B cell (primary cell): ENCODE measurements at regions not wholly inside any gene's neighbourhood (a gene's known extent, or its start where the extent isn't known, plus 50 kb on each side); places are given as distances from the start of the nearest gene placed in this dataset.

Source experiments
- ATAC-seq: fragments of 200-7000 bp; cut with Tn5 transposase; one replicate; pipeline ENCODE4 v1.10.0; 2021; ENCODE audit warnings: low read depth, mild to moderate bottlenecking, moderate number of reproducible peaks, moderate library complexity
- CTCF ChIA-PET: fragments of 350-600 bp; sonication (Branson Sonifier 250); formaldehyde crosslinking; loops from one replicate; lab custom pipeline; 2021; ENCODE audit warnings: antibody characterized with exemption, inconsistent platforms; lab: Charles Lee
- POLR2A ChIA-PET: fragments of 350-600 bp; sonication (Branson Sonifier 250); formaldehyde crosslinking; loops from one replicate; lab custom pipeline; 2021; ENCODE audit warnings: antibody characterized with exemption; lab: Charles Lee
- DNase-seq: peaks from one replicate; pipeline ENCODE4 v3.0.0; 2013
- H2AFZ ChIP-seq: 2 replicates; pipeline ENCODE4 v1.6.1; 2012; ENCODE audit warnings: mild to moderate bottlenecking, low read depth, low read length; ENCODE audit not compliant: insufficient read depth, poor library complexity, severe bottlenecking
- H3K27ac ChIP-seq, 2 donors: 1 replicate in 1 of 2; 2 replicates in 1 of 2; pipeline ENCODE4 v1.5.1; 2012 to 2013; ENCODE audit warnings: low read length in 2 of 2, mild to moderate bottlenecking in 2 of 2, moderate library complexity in 1 of 2
- H3K27me3 ChIP-seq, 4 experiments: fragments of 200-600 bp in 1 of 4; sonication (generic) in 1 of 4; replicated peaks in 1 of 4; 1 replicate in 2 of 4; 2 replicates in 2 of 4; pipeline versions ENCODE4 v1.6.1 to v1.7.0; 2013 to 2016; ENCODE audit warnings: low read length in 3 of 4, mild to moderate bottlenecking in 2 of 4, mixed read lengths in 1 of 4, moderate library complexity in 1 of 4; ENCODE audit not compliant: insufficient read depth in 4 of 4, control insufficient read depth in 3 of 4; ENCODE audit errors: control extremely low read depth in 1 of 4
- H3K36me3 ChIP-seq, 2 experiments: replicated peaks in 1 of 2; 1 replicate in 1 of 2; 2 replicates in 1 of 2; pipeline versions ENCODE4 v1.6.1 to v1.7.1; 2013; ENCODE audit warnings: low read length in 1 of 2; ENCODE audit not compliant: insufficient read depth in 2 of 2, control insufficient read depth in 1 of 2; ENCODE audit errors: control extremely low read depth in 1 of 2, extremely low read depth in 1 of 2
- H3K4me1 ChIP-seq, 2 donors: fragments of 200-600 bp in 1 of 2; sonication (generic) in 1 of 2; 1 replicate in 1 of 2; 2 replicates in 1 of 2; pipeline versions ENCODE4 v1.5.1 to v1.6.1; 2013 to 2017; ENCODE audit warnings: low read length in 2 of 2; ENCODE audit not compliant: control insufficient read depth in 2 of 2, insufficient read depth in 2 of 2
- H3K4me2 ChIP-seq: replicated peaks from 2 replicates; pipeline ENCODE3; 2012; ENCODE audit warnings: mild to moderate bottlenecking, low read depth, low read length; ENCODE audit not compliant: poor library complexity, severe bottlenecking
- H3K4me3 ChIP-seq, 5 experiments: fragments of 200-600 bp in 1 of 5; sonication (generic) in 1 of 5; 1 replicate in 3 of 5; 2 replicates in 2 of 5; pipeline versions ENCODE4 v1.5.1 to v1.7.0; 2011 to 2016; ENCODE audit warnings: low read length in 4 of 5, mild to moderate bottlenecking in 4 of 5, low read depth in 2 of 5, control low read depth in 1 of 5, moderate library complexity in 1 of 5; ENCODE audit not compliant: insufficient read depth in 1 of 5; ENCODE audit errors: control extremely low read depth in 1 of 5, extremely low read depth in 1 of 5
- H3K79me2 ChIP-seq: fragments of 200-600 bp; sonication (generic); one replicate; pipeline ENCODE4 v1.6.0; 2016; ENCODE audit warnings: low read length; ENCODE audit not compliant: control insufficient read depth, insufficient read depth
- H3K9ac ChIP-seq: fragments of 200-600 bp; sonication (generic); 2 replicates; pipeline ENCODE4 v1.6.1; 2017; ENCODE audit warnings: mild to moderate bottlenecking, low read length, moderate library complexity
- H3K9me3 ChIP-seq, 3 donors: one replicate each; pipeline versions ENCODE4 v1.6.1 to v1.7.1; 2013; ENCODE audit warnings: low read length in 2 of 3; ENCODE audit not compliant: control insufficient read depth in 2 of 3, insufficient read depth in 1 of 3; ENCODE audit errors: control extremely low read depth in 1 of 3
- H4K20me1 ChIP-seq: 2 replicates; pipeline ENCODE4 v1.6.0; 2012; ENCODE audit warnings: mild to moderate bottlenecking, low read length; ENCODE audit not compliant: insufficient read depth, control insufficient read depth, poor library complexity, severe bottlenecking
- H3K27ac Mint-ChIP-seq: one replicate; pipeline ENCODE4 v1.8.0; 2021; ENCODE audit warnings: mixed read lengths
- H3K27me3 Mint-ChIP-seq: one replicate; pipeline ENCODE4 v1.8.0; 2021; ENCODE audit warnings: mixed read lengths
- H3K4me1 Mint-ChIP-seq: one replicate; pipeline ENCODE4 v1.8.0; 2021; ENCODE audit warnings: mixed read lengths
- H3K4me3 Mint-ChIP-seq: one replicate; pipeline ENCODE4 v1.8.0; 2021; ENCODE audit warnings: mixed read lengths
- H3K9me3 Mint-ChIP-seq: one replicate; pipeline ENCODE4 v1.8.0; 2022; ENCODE audit warnings: mixed read lengths; ENCODE audit not compliant: insufficient read depth
- EZH2 ChIP-seq: IDR thresholded peaks from 2 replicates; pipeline ENCODE4 v1.6.1; 2012; ENCODE audit warnings: borderline replicate concordance, low read depth, mild to moderate bottlenecking, moderate library complexity, low read length; ENCODE audit not compliant: insufficient read depth, poor library complexity, severe bottlenecking
- WGBS: methylation state at CpG from one replicate; pipeline ENCODE4 v1.1.5; 2013; ENCODE audit warnings: missing lambda C conversion rate; ENCODE audit not compliant: insufficient coverage; 5-methylcytosine and 5-hydroxymethylcytosine counted together
- intact Hi-C: fragments of 100-400 bp; cut with micrococcal nuclease; formaldehyde crosslinking; loops from one replicate; pipeline ENCODE4 v1.10.0; 2022
- TF ChIP-seq, protein P1 (sequence below): fragments of 200-600 bp; IDR thresholded peaks from one replicate; pipeline ENCODE4 v1.8.0; 2022; ENCODE audit warnings: antibody characterized with exemption, mild to moderate bottlenecking

- ATAC-seq (no peak), DNase-seq (no peak)
- H3K79me2 ChIP-seq = no peaks in the 10 kb centered on the region
- H3K27ac ChIP-seq = no peak overlapping the region
- no peaks in the 10 kb centered on the region for H3K4me1 Mint-ChIP-seq
- intact Hi-C loops = no loop called here
- no peak for TF ChIP-seq EZH2
- TF ChIP-seq, protein P1, sequence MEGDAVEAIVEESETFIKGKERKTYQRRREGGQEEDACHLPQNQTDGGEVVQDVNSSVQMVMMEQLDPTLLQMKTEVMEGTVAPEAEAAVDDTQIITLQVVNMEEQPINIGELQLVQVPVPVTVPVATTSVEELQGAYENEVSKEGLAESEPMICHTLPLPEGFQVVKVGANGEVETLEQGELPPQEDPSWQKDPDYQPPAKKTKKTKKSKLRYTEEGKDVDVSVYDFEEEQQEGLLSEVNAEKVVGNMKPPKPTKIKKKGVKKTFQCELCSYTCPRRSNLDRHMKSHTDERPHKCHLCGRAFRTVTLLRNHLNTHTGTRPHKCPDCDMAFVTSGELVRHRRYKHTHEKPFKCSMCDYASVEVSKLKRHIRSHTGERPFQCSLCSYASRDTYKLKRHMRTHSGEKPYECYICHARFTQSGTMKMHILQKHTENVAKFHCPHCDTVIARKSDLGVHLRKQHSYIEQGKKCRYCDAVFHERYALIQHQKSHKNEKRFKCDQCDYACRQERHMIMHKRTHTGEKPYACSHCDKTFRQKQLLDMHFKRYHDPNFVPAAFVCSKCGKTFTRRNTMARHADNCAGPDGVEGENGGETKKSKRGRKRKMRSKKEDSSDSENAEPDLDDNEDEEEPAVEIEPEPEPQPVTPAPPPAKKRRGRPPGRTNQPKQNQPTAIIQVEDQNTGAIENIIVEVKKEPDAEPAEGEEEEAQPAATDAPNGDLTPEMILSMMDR = no peak
- H3K4me3 ChIP-seq = no peak overlapping the region
- H3K36me3 ChIP-seq = no peaks in the 10 kb centered on the region
- ChIA-PET CTCF (no interaction called here), POLR2A (no interaction called here)
- no peaks in the 10 kb centered on the region for H3K9me3 ChIP-seq
- no peaks in the 10 kb centered on the region for H3K27me3 ChIP-seq
- no peak overlapping the region for H3K4me2 ChIP-seq
- H3K9me3 Mint-ChIP-seq = no peaks in the 10 kb centered on the region
- no peak overlapping the region for H3K9ac ChIP-seq
- H4K20me1 ChIP-seq = no peaks in the 10 kb centered on the region
- H3K4me3 Mint-ChIP-seq = no peak overlapping the region
- no peak overlapping the region for H2AFZ ChIP-seq
- no peak overlapping the region for H3K27ac Mint-ChIP-seq
- no peaks in the 10 kb centered on the region for H3K27me3 Mint-ChIP-seq
- H3K4me1 ChIP-seq = no peaks in the 10 kb centered on the region
Measured at GRCh38 chr3:157820157-157820517, 286.1 kb downstream of the SHOX2 start.

DNA sequence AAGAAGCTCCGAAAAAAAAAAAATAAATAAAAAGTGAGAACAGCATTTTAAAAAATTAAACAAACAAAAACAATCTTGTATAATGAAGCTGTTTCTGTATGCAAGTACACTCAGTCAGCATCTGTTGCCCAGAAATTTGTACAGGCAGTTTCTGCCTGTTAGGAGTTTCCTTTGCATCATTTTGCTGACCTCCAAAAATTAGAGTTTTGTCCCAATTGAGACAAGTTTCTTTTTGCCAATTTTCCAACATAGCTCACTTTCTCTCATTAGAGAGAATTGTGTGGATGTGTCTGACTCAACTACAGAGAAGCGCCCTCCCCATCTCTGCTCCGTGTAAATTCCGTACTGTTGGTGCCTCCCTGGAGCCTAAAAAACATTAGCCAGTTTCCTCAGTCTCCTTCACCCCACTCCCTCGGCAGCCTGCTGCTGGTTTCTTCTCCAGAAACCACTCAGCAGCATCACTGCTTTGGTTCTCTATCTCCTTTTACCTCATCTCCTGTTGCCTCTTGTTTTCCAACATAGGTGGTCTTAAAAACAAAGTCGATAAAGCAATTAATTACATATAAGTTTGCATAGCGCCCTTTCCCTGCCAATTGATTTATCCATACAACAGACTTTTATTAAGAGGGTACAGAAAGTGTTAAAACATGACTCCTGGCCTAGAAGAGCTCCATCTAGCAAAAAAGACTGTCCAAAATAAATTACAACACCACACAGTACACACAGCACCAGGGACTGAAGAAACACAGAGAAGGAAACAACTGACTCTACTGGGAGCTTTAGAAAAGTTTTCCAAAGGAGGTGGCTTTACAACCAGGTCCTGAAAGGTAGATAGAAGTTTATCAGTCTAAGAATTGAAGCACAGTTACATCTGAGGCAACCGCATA lies 286.7 kb downstream of the SHOX2 start:
- Mint-ChIP-seq H3K4me1 (no peaks in the 10 kb centered on the region), H3K4me3 (no peak overlapping the region), H3K27ac (no peak overlapping the region), H3K27me3 (no peaks in the 10 kb centered on the region), H3K9me3 (no peaks in the 10 kb centered on the region)
- DNase-seq = no peak
- 42% methylated on average over 2 of the region's 8 CpGs for whole genome bisulfite sequencing
- Histone ChIP-seq H3K36me3 (no peaks in the 10 kb centered on the region), H3K4me1 (no peaks in the 10 kb centered on the region), H3K9ac (no peak overlapping the region), H4K20me1 (no peaks in the 10 kb centered on the region), H3K4me2 (no peak overlapping the region), H3K27me3 (no peaks in the 10 kb centered on the region), H3K27ac (no peak overlapping the region), H3K79me2 (no peaks in the 10 kb centered on the region), H3K4me3 (no peak overlapping the region), H3K9me3 (no peaks in the 10 kb centered on the region), H2AFZ (no peak overlapping the region)
- TF ChIP-seq, protein P1 = no peak
- intact Hi-C loops = no loop called here
- no peak for ATAC-seq
- ChIA-PET CTCF (no interaction called here), POLR2A (no interaction called here)
